ENCODE measurements at regions not wholly inside any gene's neighbourhood (a gene's known extent, or its start where the extent isn't known, plus 50 kb on each side); places are given as distances from the start of the nearest gene placed in this dataset.
"Not testable (repeated sequence)": the region's sequence is repeated elsewhere in the genome, so short reads cannot be mapped to it uniquely, and the experiment has no call there.

DNA sequence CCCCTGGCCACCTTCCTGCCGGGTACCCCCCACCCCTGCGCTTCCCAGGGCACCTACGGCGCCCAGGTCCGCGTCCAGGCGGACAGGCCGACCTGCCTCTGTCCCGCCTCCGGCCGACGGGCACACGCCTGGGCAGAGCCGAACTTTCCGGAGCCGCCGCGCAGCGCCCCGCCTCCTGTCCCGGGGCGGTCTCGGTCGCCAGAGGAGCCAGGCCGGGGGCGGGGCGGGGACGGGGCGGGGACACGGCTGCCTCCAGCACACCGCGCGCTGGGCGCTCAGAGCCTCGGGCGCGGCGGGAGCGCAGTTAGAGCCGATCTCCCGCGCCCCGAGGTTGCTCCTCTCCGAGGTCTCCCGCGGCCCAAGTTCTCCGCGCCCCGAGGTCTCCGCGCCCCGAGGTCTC is 5499.1 kb upstream of the TPTE start:
- TF ChIP-seq, protein P1, sequence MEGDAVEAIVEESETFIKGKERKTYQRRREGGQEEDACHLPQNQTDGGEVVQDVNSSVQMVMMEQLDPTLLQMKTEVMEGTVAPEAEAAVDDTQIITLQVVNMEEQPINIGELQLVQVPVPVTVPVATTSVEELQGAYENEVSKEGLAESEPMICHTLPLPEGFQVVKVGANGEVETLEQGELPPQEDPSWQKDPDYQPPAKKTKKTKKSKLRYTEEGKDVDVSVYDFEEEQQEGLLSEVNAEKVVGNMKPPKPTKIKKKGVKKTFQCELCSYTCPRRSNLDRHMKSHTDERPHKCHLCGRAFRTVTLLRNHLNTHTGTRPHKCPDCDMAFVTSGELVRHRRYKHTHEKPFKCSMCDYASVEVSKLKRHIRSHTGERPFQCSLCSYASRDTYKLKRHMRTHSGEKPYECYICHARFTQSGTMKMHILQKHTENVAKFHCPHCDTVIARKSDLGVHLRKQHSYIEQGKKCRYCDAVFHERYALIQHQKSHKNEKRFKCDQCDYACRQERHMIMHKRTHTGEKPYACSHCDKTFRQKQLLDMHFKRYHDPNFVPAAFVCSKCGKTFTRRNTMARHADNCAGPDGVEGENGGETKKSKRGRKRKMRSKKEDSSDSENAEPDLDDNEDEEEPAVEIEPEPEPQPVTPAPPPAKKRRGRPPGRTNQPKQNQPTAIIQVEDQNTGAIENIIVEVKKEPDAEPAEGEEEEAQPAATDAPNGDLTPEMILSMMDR (IDR thresholded peaks at IDR 0.05 in 8 of 11, conservative IDR thresholded peaks at IDR 0.05 in 3 of 11): not testable (repeated sequence)
- not testable (repeated sequence) for TF ChIP-seq POLR2A (IDR thresholded peaks at IDR 0.05)

Measured in spleen (tissue), 7 donors.